Limb (tissue), 2 donors: ENCODE measurements at regions not wholly inside any gene's neighbourhood (a gene's known extent, or its start where the extent isn't known, plus 50 kb on each side); places are given as distances from the start of the nearest gene placed in this dataset.

Source experiments
- DNase-seq, 2 donors: peaks; one replicate each; pipeline ENCODE4 v3.0.0-alpha.2; 2016; ENCODE audit errors: extremely low spot score in 2 of 2

GRCh38 chr11:30811226-30811755 is 225.1 kb upstream of the MPPED2 start:
- DNase-seq, result no peak

- no peak for DNase-seq
Observed at GRCh38 chr11:30810116-30810515, 224.0 kb upstream of the MPPED2 start.

GRCh38 chr11:30801357-30801756 is 215.2 kb upstream of the MPPED2 start:
- DNase-seq, result no peak

- DNase-seq, result no peak
Observed at GRCh38 chr11:30800904-30801303, 214.8 kb upstream of the MPPED2 start.

GRCh38 chr11:30798547-30799236 is 212.5 kb upstream of the MPPED2 start:
- no peak for DNase-seq

GRCh38 chr11:30789270-30789669 is 203.1 kb upstream of the MPPED2 start:
- DNase-seq, result no peak

- no peak for DNase-seq
Observed at GRCh38 chr11:30788849-30789248, 202.7 kb upstream of the MPPED2 start.

GRCh38 chr11:30786256-30787110 is 200.3 kb upstream of the MPPED2 start:
- DNase-seq, result no peak

GRCh38 chr11:30778596-30778995 is 192.4 kb upstream of the MPPED2 start:
- DNase-seq, result no peak

- DNase-seq, result no peak
Observed at GRCh38 chr11:30775233-30775522, 189.0 kb upstream of the MPPED2 start.

- no peak for DNase-seq
Observed at GRCh38 chr11:30774496-30775232, 188.5 kb upstream of the MPPED2 start.

- DNase-seq, result no peak
Observed at GRCh38 chr11:30772908-30773307, 186.8 kb upstream of the MPPED2 start.

GRCh38 chr11:30763951-30764350 is 177.8 kb upstream of the MPPED2 start:
- DNase-seq, result no peak

- DNase-seq, result no peak
Observed at GRCh38 chr11:30762188-30762587, 176.0 kb upstream of the MPPED2 start.

GRCh38 chr11:30760345-30760744 is 174.2 kb upstream of the MPPED2 start:
- DNase-seq, result no peak

- DNase-seq, result no peak
Observed at GRCh38 chr11:30758946-30759504, 172.9 kb upstream of the MPPED2 start.

- no peak for DNase-seq
Observed at GRCh38 chr11:30758518-30758917, 172.4 kb upstream of the MPPED2 start.

- DNase-seq, result no peak
Observed at GRCh38 chr11:30758012-30758411, 171.9 kb upstream of the MPPED2 start.

GRCh38 chr11:30753994-30754393 is 167.8 kb upstream of the MPPED2 start:
- no peak for DNase-seq

GRCh38 chr11:30753504-30753903 is 167.4 kb upstream of the MPPED2 start:
- DNase-seq, result no peak

- DNase-seq, result no peak
Observed at GRCh38 chr11:30749268-30749667, 163.1 kb upstream of the MPPED2 start.

GRCh38 chr11:30741039-30741550 is 154.9 kb upstream of the MPPED2 start:
- no peak for DNase-seq
